Activated CD4-positive, CD25-positive, alpha-beta regulatory T cell (primary cell): ENCODE measurements at regions not wholly inside any gene's neighbourhood (a gene's known extent, or its start where the extent isn't known, plus 50 kb on each side); places are given as distances from the start of the nearest gene placed in this dataset.
"Not testable (repeated sequence)": the region's sequence is repeated elsewhere in the genome, so short reads cannot be mapped to it uniquely, and the experiment has no call there.

Experiments used
- DNase-seq, 4 experiments: peaks; one replicate each; lab custom pipeline; 2025; lab: John Stamatoyannopoulos, UW

DNA sequence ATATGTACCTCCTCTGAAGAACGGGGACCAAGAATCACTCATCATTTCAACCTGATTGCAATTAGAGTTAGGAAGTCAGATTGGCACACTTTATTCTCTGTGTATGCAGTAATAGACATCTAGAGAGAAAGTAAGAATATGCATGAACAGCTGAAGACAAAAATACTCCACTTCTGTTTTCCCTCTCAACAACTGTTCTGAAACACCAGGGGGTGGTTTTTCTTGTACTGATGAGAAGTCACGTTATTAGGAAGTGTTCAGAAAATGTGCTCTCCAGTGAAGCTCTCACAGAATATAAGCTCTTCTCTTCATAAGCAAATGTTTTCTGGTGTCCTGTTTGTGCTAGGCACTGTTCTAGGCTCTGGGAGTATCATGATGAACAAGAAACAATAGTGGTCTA, 531.7 kb upstream of the C9orf72 start:
- no peak for DNase-seq

DNA sequence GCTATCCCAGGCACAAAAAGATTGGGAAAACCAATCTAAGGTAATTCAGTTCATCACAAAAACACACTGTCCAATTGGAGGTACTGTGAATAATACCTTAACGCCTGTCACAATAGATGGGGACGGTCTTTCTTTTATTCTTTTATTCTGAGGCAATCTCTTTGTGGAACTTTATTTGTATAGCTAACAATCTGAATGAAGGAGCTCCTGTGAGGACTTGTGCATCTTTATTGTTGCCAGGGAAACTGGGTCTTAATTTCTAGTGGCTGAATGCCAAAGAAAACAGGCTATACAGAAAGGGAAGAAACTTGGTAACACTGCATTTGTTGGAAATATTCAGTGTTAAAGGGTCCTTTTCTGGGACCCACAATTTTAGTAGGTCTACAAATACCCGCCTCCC, 546.9 kb upstream of the C9orf72 start:
- no peak for DNase-seq

DNA sequence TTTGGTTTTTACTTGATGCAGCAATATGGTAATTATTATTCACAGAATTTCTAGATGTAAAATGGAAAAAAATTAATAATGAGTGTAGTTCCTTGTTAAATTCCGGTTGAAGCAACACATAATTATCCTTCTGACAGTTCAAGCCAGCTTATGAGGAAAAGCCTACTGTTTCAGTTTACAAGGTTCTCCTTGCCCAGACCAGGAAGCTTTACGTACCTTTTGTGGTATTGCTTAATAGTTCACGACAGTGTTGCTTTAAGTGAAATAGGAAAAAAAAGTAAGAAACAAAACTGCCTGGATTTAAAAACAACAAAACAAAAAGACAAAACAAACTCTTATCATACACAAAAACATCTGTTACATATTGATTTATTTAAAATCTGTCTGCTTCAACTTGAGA, 547.3 kb upstream of the C9orf72 start:
- DNase-seq, result no peak

DNA sequence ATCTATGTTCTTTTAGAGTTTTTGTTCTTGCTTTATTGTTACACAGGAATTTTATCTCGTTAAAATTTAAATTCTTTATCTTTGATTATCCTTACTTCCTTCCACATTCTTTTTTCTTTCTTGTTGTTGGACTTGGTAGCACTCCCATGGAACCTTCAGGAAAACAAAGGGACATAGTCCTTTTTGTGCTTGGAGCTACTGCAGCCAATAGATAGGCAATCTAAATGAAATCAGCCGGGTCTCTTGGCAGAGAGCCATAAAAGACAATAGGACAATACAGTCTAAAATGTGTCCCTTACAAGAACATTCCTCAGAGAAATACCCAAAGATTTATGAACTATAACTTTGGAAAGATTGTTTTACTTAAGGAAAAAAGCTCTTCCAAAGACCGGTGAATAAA, 548.1 kb upstream of the C9orf72 start:
- no peak for DNase-seq

DNA sequence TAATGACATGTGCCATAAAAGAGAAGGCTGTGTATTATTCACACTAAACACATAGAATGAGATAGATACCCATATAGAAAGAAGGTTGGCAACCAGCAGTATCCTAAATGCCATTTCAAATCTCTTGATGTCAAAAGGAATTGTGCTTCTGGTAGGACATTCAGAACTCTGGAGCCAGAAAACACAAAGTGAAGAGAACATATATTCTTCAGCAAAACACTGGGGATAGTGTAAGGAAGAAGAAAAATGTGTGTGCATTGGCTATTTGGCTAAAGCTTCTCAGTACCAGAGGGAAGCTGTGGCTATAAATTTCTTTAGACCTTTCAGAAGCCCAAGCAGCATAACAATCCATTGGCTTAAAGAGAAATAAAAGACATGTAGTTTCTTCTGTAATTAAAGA, 551.6 kb upstream of the C9orf72 start:
- DNase-seq, result no peak

DNA sequence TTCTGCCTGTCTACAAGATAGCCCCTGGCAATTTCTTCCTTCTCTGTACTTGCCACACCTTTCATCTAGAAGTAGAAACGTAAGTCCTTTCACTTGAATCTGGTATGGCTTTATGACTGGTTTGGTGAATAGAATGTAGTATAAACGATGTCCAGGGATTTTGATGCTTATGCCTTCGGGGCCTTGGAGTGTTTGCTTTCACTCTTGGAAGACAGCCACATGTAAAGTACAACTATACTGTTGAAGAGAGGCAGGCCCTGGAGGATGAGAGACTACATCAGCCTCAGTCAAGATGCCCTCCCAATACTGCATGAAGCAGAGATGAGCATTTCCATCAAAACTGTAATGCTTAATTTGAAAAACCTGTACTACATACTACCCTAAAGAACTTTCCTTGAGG, 553.8 kb upstream of the C9orf72 start:
- DNase-seq, result no peak

DNA sequence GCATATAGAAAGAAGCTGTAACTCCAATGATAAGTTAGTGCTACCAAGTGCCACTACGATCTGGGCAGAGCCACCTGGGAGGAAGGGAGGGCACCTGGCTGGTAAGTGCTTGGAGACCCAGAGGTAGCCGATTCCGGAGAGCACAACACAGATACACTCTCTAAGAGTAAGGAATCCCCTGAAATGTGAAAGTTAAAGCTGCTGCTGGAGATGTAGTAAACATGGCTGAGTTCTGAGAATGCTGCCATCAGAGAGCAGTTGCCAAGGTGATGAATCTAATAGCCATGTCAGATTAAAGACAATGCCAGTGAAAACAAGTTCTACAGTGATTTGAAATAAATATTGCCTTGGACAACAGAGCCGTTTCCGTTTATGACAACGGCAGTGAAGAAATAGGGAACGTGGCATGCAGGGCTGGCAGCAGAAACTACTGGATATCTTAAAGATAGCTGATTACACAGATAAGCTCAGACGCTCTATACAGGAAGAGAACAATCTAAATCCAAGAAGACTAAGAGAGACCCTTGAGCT, 561.2 kb upstream of the C9orf72 start:
- no peak for DNase-seq

DNA sequence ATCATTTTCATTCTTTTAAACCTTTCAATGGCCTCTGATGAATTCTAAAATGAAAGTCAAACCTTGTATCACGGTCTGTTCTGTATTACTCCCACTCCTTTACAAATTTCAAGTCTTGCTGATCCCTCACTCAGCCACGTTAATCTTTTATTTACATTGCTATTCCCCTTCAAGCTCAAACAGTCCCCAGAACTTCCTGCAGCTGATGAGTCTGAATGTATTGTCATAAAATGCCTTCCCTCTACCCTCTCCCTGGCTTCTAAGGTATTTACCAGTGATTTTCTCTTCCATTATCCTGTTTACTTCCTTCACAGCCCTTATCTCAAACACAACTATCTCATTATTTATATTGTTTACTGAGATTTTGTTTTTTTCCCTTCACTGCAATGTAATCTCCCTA, 562.3 kb upstream of the C9orf72 start:
- DNase-seq, result no peak

DNA sequence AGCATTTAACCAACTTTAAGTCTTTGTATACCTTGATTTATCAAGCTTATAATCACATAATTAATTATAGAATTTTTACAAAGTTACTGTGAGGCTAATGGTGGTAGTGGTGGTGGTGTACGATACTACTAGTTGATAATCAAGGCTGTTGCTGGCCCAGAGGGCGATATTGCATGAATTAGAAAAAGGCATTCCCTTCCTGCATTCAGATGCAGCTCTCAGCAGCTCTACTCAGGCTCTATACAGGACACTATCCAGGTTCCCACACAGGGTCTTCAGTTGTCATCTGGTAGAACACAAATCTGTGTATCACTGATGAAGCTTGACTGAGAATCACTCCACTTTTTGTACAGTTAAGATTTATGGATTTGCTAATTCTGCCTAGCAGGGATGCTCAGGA, 562.8 kb upstream of the C9orf72 start:
- DNase-seq, result no peak

DNA sequence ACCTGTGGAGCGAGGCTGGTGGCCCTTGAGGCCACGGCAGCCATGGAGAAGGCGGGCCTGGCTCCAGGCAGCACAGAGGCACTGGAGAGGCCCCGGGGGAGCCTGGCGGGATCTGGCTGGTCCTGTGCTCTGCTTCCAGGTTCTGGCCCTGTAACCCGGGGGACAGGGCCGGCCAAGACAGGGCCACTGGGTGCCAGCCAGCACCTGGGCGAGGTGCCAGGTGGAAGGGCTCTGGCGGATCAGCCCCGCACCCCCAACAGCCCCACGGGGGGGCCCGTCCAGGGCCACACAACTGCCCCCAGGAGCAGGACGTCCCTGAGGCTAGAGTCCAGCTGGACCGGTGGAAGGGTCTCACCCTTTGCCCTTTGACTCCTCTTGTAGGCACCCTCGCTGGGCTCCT, 574.1 kb upstream of the C9orf72 start:
- DNase-seq, result not testable (repeated sequence)

DNA sequence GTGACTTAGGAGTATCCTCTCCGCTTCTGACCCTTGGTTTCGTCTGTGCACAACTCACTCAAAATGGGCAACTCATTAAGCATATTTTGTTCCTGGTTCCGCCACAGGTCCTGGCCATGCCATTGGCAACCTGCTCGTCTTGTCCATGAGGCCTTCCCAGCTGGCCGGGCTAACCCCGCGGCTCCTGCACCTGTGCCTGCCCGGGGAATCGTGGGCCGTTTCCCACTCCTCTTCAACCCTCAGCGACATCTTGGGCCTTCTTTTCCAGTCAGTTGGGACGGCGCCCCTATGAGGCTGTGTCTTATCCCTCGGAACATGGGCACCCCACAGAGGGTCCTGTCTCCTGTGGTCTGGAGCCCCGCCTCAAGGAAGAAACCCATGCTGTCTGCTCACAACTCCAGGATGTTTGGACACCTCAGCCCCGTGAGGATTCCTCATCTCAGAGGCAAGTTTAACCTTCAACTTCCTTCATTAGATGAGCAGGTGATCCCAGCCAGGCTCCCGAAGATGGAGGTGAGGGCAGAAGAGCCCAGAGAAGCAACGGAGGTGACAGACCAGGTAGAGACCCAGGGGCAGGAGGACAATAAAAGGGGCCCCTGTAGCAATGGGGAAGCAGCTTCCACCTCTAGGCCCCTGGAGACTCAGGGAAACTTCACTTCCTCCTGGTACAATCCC, 574.8 kb upstream of the C9orf72 start:
- DNase-seq, result not testable (repeated sequence)

DNA sequence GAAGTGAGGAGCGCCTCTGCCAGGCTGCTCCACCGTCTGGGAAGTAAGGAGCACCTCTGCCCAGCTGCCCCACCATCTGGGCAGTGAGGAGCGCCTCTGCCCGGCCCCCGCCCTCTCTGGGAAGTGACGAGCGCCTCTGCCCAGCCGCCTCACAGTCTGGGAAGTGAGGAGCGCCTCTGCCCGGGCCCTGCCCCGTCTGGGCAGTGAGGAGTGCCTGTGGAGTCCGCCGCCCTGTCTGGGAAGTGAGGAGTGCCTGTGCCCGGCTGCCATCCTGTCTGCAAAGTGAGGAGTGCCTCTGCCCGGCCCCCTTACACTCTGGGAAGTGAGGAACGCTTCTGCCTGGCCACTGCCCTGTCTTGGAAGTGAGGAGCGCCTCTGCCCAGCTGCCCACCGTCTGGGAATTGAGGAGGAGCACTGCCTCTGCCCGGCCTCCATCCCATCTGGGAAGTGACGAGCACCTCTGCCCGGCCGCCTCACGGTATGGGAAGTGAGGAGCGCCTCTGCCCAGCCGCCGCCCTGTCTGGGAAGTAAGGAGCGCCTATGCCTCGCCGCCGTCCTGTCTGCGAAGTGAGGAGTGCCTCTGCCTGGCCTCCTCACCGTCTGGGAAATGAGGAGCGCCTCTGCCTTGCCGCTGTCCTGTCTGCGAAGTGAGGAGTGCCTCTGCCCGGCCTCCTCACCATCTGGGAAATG, 576.2 kb upstream of the C9orf72 start:
- DNase-seq, result not testable (repeated sequence)

DNA sequence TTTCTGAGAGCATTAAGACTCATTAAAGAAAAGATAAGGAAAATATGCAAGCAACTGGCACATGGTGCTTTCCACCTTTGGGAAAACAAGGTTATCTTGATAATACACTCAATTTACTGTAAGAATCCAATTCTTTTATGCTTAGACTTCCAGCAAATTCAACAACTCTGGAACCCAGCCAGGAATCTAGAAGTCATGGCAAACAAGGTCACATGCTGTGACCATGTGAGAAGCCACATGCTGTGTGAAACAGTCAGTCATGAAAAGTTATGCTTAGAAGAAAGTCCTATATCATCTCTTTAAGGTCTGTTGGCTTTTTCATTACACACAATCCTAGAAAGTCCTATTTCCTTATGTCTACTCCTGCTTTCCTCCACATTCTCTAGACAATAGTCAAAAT, 581.8 kb upstream of the C9orf72 start:
- no peak for DNase-seq

DNA sequence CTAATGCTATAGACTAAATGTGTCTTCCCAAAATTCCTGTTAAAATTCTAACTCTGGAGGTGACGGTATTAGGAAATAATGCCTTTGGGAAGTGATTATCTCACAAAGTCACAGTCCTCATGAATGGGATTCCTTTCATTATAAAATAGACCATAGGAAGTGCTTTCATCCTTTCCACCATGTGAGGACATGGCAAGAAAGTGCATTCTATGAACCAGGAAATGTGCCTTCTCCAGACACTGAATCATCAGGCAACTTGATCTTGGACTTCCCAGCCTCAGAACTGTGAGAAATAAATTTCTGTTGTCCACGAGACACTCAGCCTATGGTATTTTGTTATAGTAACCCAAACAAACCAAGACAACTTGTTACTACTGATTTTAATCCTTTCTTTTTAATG, 582.4 kb upstream of the C9orf72 start:
- DNase-seq, result no peak

DNA sequence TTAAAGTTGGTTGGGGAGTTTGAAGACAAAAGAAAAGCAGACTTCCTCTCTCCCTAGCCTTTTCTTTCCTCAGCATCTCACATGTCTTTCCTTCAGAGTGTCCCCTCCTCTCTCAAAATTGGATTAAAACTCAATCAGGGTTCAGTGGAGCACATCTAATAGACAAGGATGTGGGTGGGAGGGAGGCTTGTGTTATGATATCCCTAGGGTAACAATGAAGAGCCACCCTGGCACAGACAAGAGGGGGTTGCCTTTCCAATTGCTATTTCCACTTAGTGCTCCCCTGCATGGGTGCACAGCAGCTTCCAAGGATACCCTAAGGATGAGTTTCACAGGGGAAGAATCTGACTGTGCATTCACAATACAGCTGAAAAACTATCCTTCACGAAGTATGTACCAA, 585.2 kb upstream of the C9orf72 start:
- DNase-seq, result no peak

DNA sequence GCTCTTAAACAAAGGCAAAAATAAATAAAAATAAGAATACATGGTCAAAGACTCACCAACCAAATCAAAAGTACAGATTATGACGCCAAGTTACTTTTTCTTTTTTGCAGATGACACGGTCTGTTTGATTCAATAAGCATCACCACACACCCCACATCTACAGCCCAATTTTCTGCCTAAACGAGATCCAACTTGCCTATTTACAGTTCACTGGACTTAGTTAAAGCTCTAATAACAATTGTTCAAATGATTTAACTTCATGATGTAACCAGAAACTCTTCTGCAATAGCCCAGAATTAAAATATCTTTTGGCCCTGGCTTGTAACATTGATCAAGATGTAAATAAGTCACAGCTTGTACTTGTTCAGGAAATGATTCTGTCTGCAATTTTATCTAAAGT, 590.3 kb upstream of the C9orf72 start:
- no peak for DNase-seq

DNA sequence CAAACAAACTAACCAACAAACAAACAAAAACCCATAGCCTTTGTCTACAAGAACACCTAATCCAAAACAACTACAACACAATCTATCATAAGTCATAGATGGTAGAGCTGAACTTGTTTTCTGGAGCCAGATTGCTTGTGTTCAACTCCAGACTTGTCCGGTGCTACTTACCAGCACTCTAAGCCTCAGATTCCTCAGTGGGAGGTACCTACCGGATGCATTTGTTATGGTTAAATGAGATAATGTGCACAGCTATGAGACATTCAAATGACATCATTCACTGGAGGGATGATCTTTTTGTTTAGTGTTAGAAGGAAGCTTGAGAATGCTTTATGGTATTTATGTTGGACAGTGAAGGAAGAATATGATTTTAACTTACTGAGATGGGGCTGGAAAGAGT, 592.9 kb upstream of the C9orf72 start:
- no peak for DNase-seq

DNA sequence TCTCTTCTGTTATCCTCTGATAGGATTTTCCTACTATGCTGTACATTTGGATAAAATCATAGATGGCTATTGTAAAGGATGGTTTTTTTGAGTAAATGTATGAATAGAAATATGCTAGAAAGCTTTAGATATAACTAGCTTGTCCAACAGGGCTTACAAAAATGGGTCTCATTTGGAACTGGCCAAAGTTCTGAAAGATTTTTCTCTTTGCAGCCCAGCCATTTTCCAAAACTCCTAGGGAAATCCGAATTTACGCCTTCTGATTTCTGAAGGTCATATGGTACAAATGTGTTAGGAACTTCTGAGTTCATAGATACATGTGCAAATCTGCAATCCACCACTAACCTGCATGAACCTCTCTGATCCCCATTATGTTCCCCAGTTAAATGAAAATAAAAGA, 603.9 kb upstream of the C9orf72 start:
- DNase-seq, result no peak

DNA sequence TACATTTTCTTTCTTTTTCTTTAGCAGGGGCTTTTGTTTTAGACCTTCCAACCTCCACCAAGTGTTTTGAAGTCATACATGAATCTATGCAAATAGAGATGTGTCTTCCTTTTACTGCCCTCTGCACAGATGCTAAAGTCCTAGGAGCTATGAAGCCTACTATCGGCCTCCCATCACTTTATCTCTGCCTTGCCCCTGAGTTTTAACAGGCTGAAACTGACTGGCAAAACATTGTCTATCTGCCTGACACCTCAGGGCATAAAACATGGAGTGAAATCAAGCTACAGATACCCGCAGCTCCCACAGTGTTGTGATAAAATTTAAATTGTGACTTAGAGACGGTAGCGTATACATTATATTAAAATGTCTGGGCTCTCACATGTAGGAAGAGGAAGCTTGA, 604.6 kb upstream of the C9orf72 start:
- DNase-seq, result no peak

DNA sequence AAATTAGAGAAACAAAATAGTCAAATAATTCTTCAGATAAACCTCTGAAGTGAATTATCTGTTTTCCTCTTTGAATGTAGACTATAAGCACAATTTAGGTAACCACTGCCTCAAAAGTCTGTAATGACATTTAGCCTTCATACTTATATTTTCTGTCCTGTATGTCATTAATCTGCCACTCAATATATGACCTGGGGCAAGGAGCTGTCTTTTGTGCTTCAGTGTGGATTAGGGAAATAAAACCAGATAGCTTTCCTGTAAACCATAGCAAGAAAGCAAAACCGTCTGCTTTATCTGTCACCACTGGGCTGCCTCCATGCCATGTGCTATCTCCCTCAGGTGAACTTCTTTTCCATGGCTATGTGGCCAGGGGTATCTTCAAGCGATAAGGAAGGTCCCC, 606.6 kb upstream of the C9orf72 start:
- DNase-seq, result no peak

DNA sequence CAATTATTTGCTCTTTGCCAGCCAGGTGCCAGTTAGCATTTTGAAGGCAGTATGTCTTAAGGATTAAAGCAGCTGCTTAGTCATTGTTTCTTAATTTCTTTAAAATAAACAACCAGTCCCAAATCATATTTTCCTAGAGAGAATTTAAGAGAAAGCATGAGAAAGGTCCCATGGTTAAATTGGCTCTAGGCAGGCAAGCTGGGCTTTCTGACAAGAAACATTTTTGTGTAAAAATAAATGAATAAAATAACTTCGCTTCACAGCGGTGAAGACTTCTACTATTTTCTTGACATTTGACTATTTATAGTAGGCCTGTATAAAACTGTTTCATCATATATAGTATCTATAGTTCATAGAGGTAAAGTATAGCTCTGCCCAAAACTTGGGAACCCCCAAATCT, 617.7 kb upstream of the C9orf72 start:
- no peak for DNase-seq

DNA sequence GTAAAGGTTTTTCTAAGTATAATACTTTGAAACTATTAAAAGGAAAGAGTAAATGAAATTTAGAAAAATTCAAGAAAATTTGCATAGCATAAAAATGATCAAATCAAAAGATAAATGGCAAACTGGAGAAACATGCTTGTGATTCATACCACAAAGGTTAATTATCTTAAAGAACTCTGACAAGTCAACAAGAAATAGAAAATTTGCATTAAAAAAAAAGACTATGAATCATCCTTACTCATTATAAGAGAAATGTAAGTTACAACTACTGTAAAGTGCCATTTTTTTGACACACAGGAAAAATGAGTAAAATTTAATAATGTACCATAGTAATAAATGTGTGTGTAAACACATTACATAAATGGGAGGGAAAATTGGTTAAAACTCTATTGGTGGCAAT, 624.4 kb upstream of the C9orf72 start:
- DNase-seq, result no peak

DNA sequence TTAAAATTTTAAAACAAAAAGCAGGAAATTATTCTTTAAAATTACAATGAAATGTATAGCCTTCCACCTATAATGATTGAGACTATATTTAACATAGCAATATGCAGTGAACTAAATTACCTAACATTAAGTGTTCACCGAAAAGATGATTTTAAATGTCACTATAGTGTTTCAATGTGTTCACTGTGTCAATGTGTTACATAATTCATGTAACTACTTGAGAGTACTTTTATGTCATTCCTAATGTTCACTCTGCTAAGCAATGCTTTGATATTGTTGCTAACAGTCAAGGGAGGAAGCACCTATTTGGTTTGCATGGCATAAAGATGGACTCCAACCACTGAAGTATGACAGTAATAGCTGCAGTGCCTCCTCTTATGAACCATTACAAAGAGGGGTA, 629.8 kb upstream of the C9orf72 start:
- no peak for DNase-seq

DNA sequence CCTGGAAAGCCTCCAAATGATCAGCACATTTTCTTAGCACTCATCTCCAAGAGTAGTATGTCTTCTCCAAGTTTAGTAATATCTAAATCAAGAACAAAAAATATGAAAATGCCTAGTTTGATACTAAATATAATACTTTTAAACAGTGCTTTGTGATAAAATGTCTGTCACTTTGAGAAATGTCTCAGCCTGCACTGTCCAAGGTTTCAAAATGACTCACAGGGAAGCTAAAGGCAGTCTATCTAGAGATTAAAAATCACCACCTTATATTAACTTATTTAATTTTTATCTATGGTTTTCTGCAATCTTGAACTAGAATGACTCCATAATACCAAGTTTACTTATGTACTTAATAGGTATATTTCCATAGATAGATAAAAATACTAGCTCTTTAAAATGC, 633.0 kb upstream of the C9orf72 start:
- no peak for DNase-seq
